HG03520 (cell line): ENCODE measurements at regions not wholly inside any gene's neighbourhood (a gene's known extent, or its start where the extent isn't known, plus 50 kb on each side); places are given as distances from the start of the nearest gene placed in this dataset.
"Not testable (repeated sequence)": the region's sequence is repeated elsewhere in the genome, so short reads cannot be mapped to it uniquely, and the experiment has no call there.

ENCODE experiments used
- ATAC-seq: cut with Tn5 transposase; IDR thresholded peaks from one replicate; pipeline ENCODE4 v1.9.1; 2021; ENCODE audit warnings: mild to moderate bottlenecking, moderate library complexity; ENCODE audit not compliant: unreplicated experiment

GRCh38 chr20:59458645-59459044 is 145.7 kb upstream of the PHACTR3 start:
- no peak for ATAC-seq

GRCh38 chr20:59459586-59459985 is 144.8 kb upstream of the PHACTR3 start:
- no peak for ATAC-seq

DNA sequence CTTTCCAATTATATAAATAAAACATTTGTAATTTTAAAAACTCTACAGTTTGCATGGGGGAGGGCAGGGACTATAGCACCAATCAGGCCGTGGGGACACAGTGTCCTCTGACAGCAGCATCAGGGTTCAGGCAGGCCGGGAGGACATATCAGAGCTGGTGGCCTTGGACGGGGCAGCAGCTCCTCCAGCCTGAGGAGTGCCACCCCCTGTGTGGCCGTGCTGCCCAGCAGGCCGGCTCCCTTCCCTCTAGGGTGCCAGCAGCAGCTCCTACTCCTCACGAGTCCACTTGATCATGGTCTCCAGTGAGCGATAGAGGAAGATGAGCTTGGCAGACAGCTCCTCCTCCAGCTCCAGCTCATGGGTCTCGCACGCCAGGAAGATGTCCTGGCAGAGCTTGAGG is 144.0 kb upstream of the PHACTR3 start:
- ATAC-seq: no peak

- ATAC-seq: no peak
These were observed 142.8 kb upstream of the PHACTR3 start for GRCh38 chr20:59461526-59461925.

GRCh38 chr20:59462249-59462648 is 142.1 kb upstream of the PHACTR3 start:
- no peak for ATAC-seq

DNA sequence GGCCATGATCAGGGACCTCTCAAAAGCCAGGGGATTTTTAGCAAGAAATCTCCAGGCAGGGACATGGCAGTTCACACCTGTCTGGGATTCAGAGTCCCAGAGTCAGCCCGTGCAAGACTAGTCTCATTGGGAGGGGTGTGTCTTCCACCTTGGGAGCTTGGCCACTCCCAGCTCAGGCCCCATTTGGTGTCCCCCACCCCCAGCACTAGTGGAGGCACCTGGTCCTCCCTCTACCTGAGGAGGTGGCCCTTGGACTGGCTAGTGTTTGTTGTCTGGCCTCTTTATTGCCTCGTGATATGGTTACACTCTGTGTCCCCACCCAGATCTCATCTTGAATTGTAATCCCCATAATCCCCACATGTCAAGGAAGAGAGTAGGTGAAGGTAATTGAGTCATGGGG is 140.8 kb upstream of the PHACTR3 start:
- no peak for ATAC-seq

GRCh38 chr20:59466107-59466815 is 138.1 kb upstream of the PHACTR3 start:
- no peak for ATAC-seq

DNA sequence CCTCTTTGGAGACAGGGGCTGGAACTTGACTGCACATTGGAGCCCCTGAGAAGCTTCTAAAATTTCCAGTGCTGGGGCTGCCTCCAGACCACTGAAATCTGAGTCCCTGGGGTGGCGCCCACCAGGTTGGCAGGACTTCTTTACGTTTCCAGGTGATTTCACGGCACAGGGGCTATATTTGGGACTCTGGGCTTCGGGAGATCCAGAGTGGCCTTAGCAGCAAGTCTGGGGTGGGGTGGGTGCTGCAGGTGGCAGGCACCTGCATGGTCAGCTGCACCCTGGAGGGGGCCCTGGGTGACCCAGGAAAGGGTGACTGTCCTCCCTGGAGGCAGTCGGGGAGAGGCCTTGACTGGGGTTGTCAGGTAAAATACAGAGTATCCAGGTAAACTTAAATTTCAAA is 135.5 kb upstream of the PHACTR3 start:
- ATAC-seq: no peak

DNA sequence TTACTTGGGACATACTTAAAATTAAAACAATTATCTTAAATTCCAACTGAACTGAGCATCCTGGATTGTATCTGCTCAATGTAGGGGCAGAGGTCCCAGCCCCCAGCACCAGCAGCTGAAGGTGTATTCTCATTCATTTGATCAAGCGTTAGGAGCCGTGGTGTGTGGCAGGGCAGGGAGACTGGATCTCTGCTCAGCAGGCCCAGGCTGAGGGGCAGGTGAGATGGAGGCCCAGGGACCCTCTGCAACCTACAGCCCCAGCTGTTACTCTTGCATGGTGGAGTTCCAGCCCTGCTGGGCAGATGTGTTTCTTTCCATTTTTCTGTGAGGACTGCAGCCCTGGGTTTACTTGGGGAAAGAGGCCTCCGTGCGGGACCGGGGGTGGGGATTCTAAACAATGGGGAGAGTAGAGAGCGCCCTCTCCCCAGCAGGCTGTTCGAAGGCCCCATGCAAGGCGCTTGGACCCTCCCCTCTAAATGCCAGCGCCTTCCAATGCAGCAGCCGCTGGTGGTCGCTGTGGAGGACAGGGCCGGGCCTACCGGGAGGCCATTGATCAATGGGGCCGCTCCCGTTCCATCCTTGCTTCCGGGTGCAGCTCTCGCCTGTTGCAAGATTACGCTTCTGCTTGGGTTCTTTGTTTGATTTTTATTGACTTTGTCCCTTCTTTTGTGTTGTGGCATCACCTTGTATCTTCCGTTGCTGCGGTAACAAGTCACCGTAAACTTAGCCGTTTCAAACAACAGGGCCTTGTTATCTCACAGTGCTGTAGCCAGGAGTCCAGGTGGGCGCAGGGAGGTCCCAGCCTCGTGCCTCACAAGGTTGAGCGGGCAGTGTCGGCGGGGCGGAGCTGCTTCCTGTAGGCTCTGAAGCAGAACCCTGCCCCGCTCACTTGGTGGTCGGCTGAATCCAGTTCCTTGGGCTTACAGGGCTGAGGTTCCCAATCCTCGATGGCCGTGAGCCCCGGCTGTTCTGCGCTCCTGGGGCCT is 134.8 kb upstream of the PHACTR3 start:
- ATAC-seq: no peak

DNA sequence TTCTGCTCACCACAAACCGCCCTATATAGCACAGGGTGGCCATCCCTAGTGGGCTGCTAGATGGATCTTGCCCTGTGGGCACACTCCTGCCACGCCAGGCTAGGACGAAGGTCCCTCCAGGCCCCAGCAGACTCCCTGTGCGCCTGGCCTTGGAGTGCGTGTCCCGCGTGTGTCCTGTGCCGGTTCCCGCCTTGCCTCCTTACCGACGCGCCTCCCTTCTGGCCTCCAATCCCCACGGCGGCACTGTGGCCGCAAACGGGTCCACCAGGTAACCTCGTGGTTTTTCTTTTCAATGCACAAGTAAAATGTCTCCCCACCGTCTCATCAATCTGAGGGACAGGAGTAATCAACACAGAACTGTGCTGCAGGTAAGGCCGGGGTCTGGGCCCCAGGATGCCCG is 133.8 kb upstream of the PHACTR3 start:
- ATAC-seq: no peak

DNA sequence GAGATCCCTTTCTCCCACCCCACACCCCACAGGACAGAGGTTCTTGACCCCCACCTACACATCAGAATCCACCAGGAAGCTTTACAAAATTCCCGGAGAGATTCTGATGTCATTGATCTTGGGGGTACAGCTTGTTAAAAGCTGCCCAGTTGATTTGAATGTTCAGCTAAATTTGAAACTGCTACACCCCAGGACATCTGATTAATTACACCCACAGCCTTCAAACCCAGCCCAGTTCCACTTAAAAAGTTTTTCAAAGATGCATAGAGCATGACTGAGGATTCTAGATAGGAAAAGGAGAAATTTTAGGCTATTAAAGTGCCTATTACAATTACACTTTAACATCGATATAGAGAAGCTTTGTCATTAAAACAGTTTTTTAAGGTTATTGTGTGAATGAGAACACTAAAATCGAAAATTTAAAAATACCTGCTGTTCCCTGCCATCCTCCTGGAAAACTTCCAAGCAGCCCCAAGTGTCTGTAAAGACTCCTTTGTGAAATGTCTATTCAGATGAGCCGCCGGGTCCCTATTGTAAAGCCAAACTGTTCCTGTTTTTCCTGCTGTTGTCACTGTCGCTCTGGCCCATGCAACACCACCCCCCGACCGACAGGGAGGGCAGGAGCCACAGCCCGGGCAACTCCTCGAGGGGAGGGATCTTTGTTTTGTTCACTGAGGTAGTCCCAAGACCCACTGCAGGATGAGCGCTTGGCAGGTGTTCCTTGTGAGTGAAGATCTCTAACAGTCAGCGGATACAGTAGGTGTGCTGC is 132.5 kb upstream of the PHACTR3 start:
- no peak for ATAC-seq

DNA sequence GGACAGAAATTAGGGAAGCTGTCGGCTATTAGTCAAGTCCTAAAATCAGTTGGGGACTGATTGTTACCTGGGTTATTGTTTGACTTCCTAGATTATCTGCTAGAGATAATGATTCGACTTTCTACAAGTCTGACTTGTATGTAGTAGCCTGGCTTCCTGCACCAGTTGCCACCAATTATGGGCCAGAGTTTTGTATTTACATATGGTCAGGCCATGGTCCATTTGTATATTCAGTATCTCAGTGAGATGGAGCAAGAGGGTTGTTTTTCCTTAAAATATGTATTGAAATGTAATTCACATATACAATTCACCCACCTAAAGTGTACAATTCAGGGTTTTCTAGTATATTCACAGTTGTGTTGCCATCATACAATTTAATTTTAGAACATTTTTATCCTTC is 130.6 kb upstream of the PHACTR3 start:
- no peak for ATAC-seq

DNA sequence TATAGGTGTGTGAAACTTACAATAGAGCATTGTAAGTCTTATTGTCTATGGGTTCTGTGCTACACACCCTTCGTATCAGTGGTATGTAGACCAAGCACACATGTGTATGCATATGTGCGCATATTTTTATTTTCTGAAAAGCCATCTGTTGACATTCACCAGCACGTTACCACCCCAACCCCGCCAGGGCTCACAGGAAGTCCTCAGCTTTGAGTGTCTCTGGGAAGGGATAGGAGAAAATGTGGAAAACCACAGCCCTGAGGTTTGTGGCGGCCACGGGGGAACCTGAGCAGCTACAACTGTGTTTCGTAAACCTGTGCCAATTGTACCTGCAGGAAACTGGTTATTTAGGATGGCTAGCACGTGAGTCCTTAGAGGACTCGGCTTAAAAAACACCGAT is 123.3 kb upstream of the PHACTR3 start:
- no peak for ATAC-seq

- ATAC-seq: no peak
These were observed 122.8 kb upstream of the PHACTR3 start for GRCh38 chr20:59481477-59482018.

GRCh38 chr20:59482351-59483187 is 121.8 kb upstream of the PHACTR3 start:
- no peak for ATAC-seq

GRCh38 chr20:59483481-59483880 is 120.9 kb upstream of the PHACTR3 start:
- no peak for ATAC-seq

- ATAC-seq: no peak
These were observed 120.1 kb upstream of the PHACTR3 start for GRCh38 chr20:59484228-59484627.

GRCh38 chr20:59485576-59486454 is 118.5 kb upstream of the PHACTR3 start:
- no peak for ATAC-seq

DNA sequence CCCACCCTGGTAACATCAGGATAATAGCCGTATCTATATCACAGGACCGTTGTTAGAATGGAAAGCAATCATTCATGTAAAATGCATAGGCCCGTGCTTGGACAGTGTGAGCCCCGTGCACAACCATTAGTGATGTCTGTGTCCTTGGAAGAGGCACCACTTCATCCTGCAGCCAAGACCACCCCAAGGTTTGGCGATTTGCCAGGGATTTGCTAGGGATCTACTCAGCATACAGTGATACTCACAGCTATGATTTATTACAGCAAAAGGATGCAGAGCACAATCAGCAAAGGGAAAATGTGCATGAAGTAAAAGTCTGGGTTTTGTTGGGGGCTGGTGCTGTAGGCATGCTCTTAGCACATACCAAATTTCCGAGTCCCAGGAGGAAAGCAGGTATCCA is 115.9 kb upstream of the PHACTR3 start:
- not testable (repeated sequence) for ATAC-seq
